ENCODE measurements at regions not wholly inside any gene's neighbourhood (a gene's known extent, or its start where the extent isn't known, plus 50 kb on each side); places are given as distances from the start of the nearest gene placed in this dataset.
"Not testable (repeated sequence)": the region's sequence is repeated elsewhere in the genome, so short reads cannot be mapped to it uniquely, and the experiment has no call there.

DNA sequence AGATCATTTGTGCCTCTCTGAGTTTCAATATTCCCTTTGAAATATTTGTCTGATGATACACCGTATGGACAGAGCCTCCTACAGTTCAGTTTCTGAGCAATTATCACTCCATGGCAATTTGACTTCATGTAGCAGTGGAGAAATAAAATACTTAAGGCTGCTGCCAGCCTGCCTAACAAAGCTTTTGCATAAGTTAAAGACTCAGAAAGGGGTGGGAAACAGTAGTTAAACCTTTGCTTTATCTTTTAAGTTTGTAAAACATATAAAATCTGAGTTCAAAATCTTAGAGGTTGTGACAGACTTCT, 161.7 kb downstream of the SPDYE17 start:
- TF ChIP-seq, protein P1, sequence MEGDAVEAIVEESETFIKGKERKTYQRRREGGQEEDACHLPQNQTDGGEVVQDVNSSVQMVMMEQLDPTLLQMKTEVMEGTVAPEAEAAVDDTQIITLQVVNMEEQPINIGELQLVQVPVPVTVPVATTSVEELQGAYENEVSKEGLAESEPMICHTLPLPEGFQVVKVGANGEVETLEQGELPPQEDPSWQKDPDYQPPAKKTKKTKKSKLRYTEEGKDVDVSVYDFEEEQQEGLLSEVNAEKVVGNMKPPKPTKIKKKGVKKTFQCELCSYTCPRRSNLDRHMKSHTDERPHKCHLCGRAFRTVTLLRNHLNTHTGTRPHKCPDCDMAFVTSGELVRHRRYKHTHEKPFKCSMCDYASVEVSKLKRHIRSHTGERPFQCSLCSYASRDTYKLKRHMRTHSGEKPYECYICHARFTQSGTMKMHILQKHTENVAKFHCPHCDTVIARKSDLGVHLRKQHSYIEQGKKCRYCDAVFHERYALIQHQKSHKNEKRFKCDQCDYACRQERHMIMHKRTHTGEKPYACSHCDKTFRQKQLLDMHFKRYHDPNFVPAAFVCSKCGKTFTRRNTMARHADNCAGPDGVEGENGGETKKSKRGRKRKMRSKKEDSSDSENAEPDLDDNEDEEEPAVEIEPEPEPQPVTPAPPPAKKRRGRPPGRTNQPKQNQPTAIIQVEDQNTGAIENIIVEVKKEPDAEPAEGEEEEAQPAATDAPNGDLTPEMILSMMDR (IDR thresholded peaks at IDR 0.05), result not testable (repeated sequence)
- not testable (repeated sequence) for TF ChIP-seq POLR2A (IDR thresholded peaks at IDR 0.05)

Measured in heart left ventricle (tissue), 13 donors.